ENCODE measurements at regions not wholly inside any gene's neighbourhood (a gene's known extent, or its start where the extent isn't known, plus 50 kb on each side); places are given as distances from the start of the nearest gene placed in this dataset.

DNA sequence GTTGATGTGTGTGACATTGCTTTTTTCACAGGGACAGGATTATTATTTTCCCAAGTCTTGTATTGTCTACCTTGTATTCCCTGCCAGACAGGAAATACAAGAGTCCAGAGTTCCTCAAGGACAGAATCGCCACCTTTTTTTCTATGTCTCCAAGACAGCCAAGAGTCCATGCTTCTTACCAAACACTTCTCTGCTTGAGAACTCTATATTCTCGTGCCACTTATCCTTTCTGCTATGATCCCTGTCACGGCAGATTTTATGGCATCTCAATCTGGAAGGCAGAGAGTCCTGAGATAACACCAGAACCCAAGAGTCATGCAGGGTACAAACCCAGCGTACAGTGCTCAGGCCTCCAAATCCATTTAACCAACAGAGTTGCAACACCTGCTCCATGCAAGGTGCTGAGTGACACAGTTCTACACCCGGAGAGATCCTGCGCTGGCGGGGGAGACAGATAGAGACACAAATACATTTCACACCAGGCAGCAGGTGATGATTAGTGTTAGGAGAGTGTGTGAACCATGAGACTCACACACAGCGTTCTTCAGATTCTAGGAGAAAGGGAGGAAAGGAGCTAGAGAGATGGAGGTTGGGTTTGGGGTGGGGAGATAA lies 107.6 kb downstream of the NAV1 start:
- Histone ChIP-seq H3K4me3 (replicated peaks; ENCODE audit: insufficient read depth, low read length) (no peak overlapping the region), H3K27me3 (ENCODE audit: insufficient read depth, poor library complexity, severe bottlenecking) (peaks cover 39% of the 10 kb centered on the region), H3K27ac (replicated peaks) (no peak overlapping the region)
- DNase-seq (ENCODE audit: low read depth in 1 of 2, low spot score in 1 of 2) = no peak
- TF ChIP-seq POLR2AphosphoS5 (IDR thresholded peaks at IDR 0.05; ENCODE audit: low read depth) (no peak), SPI1 (IDR thresholded peaks at IDR 0.05; ENCODE audit: borderline replicate concordance, low read depth) (no peak), GABPA (IDR thresholded peaks at IDR 0.05; ENCODE audit: low read depth) (no peak), CTCF (IDR thresholded peaks at IDR 0.05; ENCODE audit: insufficient read depth, low read length) (no peak)
- TF ChIP-seq, protein P1, sequence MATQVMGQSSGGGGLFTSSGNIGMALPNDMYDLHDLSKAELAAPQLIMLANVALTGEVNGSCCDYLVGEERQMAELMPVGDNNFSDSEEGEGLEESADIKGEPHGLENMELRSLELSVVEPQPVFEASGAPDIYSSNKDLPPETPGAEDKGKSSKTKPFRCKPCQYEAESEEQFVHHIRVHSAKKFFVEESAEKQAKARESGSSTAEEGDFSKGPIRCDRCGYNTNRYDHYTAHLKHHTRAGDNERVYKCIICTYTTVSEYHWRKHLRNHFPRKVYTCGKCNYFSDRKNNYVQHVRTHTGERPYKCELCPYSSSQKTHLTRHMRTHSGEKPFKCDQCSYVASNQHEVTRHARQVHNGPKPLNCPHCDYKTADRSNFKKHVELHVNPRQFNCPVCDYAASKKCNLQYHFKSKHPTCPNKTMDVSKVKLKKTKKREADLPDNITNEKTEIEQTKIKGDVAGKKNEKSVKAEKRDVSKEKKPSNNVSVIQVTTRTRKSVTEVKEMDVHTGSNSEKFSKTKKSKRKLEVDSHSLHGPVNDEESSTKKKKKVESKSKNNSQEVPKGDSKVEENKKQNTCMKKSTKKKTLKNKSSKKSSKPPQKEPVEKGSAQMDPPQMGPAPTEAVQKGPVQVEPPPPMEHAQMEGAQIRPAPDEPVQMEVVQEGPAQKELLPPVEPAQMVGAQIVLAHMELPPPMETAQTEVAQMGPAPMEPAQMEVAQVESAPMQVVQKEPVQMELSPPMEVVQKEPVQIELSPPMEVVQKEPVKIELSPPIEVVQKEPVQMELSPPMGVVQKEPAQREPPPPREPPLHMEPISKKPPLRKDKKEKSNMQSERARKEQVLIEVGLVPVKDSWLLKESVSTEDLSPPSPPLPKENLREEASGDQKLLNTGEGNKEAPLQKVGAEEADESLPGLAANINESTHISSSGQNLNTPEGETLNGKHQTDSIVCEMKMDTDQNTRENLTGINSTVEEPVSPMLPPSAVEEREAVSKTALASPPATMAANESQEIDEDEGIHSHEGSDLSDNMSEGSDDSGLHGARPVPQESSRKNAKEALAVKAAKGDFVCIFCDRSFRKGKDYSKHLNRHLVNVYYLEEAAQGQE (IDR thresholded peaks at IDR 0.05; ENCODE audit: insufficient replicate concordance, low read depth) = no peak

GRCh38 chr1:201647094-201647493 lies 108.2 kb downstream of the NAV1 start:
- H3K27ac ChIP-seq (replicated peaks) = no peak overlapping the region
- peaks cover 39% of the 10 kb centered on the region for H3K27me3 ChIP-seq (ENCODE audit: insufficient read depth, poor library complexity, severe bottlenecking)
- H3K4me3 ChIP-seq (replicated peaks; ENCODE audit: insufficient read depth, low read length) = no peak overlapping the region
- DNase-seq (ENCODE audit: low read depth in 1 of 2, low spot score in 1 of 2) = no peak
- TF ChIP-seq POLR2AphosphoS5 (IDR thresholded peaks at IDR 0.05; ENCODE audit: low read depth) (no peak), GABPA (IDR thresholded peaks at IDR 0.05; ENCODE audit: low read depth) (no peak), CTCF (IDR thresholded peaks at IDR 0.05; ENCODE audit: insufficient read depth, low read length) (no peak), SPI1 (IDR thresholded peaks at IDR 0.05; ENCODE audit: borderline replicate concordance, low read depth) (no peak)
- TF ChIP-seq, protein P1 (IDR thresholded peaks at IDR 0.05; ENCODE audit: insufficient replicate concordance, low read depth) = no peak

DNA sequence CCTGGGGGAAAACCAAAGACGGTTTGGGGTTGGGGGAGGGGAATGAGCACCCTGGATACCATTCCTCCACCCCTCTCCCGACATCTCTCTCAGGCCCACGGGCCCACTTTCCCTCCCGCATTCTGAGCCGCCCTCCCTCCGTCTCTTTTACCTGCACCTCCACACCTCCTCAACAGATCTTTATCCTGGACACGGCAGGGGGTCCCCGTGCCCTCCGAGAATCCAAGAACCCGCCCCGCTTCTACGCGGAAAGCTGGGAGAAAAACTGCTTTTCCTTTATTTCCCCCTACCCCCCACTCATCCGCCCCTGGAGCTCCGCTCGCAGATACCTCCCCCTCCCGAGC lies 108.8 kb downstream of the NAV1 start:
- Histone ChIP-seq H3K27ac (replicated peaks) (no peak overlapping the region), H3K4me3 (replicated peaks; ENCODE audit: insufficient read depth, low read length) (no peak overlapping the region), H3K27me3 (ENCODE audit: insufficient read depth, poor library complexity, severe bottlenecking) (peaks cover 39% of the 10 kb centered on the region)
- DNase-seq (ENCODE audit: low read depth in 1 of 2, low spot score in 1 of 2) = no peak
- no peak for TF ChIP-seq CTCF (IDR thresholded peaks at IDR 0.05; ENCODE audit: insufficient read depth, low read length)
- TF ChIP-seq, protein P1 (IDR thresholded peaks at IDR 0.05; ENCODE audit: insufficient replicate concordance, low read depth) = no peak
- TF ChIP-seq POLR2AphosphoS5 (IDR thresholded peaks at IDR 0.05; ENCODE audit: low read depth) = no peak
- TF ChIP-seq GABPA (IDR thresholded peaks at IDR 0.05; ENCODE audit: low read depth) = no peak
- TF ChIP-seq SPI1 (IDR thresholded peaks at IDR 0.05; ENCODE audit: borderline replicate concordance, low read depth) = no peak

Data from HL-60 (cell line).